Heart left ventricle (tissue), 16 donors: ENCODE measurements at regions not wholly inside any gene's neighbourhood (a gene's known extent, or its start where the extent isn't known, plus 50 kb on each side); places are given as distances from the start of the nearest gene placed in this dataset.

Experiments used
- ATAC-seq, 4 donors: fragments of 200-7000 bp; cut with Tn5 transposase; one replicate each; pipeline ENCODE4 v1.9.1; 2020 to 2022; ENCODE audit warnings: moderate library complexity in 4 of 4, mild to moderate bottlenecking in 3 of 4, moderate number of reproducible peaks in 1 of 4
- DNase-seq, 5 donors: peaks; one replicate each; pipeline ENCODE4 v3.0.0-alpha.2; 2020
- H3K27ac ChIP-seq, 12 donors: fragments of 200-600 bp; sonication (generic) in 4 of 12; one replicate each; pipeline versions ENCODE4 v1.5.0 to v1.8.0; 2016 to 2022; ENCODE audit warnings: mild to moderate bottlenecking in 2 of 12
- H3K27me3 ChIP-seq, 9 donors: fragments of 200-600 bp; sonication (generic) in 2 of 9; one replicate each; pipeline versions ENCODE4 v1.5.1 to v1.8.0; 2016 to 2022; ENCODE audit warnings: mild to moderate bottlenecking in 3 of 9
- H3K36me3 ChIP-seq, 9 donors: fragments of 200-600 bp; sonication (generic) in 2 of 9; one replicate each; pipeline versions ENCODE4 v1.5.0 to v1.8.0; 2018 to 2022; ENCODE audit warnings: mild to moderate bottlenecking in 2 of 9
- H3K4me1 ChIP-seq, 12 donors: fragments of 200-600 bp; sonication (generic) in 4 of 12; one replicate each; pipeline versions ENCODE4 v1.5.0 to v1.8.0; 2016 to 2022; ENCODE audit warnings: mild to moderate bottlenecking in 3 of 12
- H3K4me3 ChIP-seq, 12 donors: fragments of 200-600 bp; sonication (generic) in 4 of 12; one replicate each; pipeline versions ENCODE4 v1.5.0 to v1.8.0; 2017 to 2022; ENCODE audit warnings: mild to moderate bottlenecking in 9 of 12, moderate library complexity in 4 of 12
- H3K9me3 ChIP-seq, 12 donors: fragments of 200-600 bp; sonication (generic) in 4 of 12; one replicate each; pipeline versions ENCODE4 v1.5.0 to v1.8.0; 2016 to 2022; ENCODE audit warnings: mild to moderate bottlenecking in 1 of 12
- CTCF ChIP-seq, 12 donors: fragments of 200-600 bp; sonication (generic) in 4 of 12; IDR thresholded peaks; one replicate each; pipeline versions ENCODE4 v1.5.0 to v1.8.0; 2018 to 2022; ENCODE audit warnings: antibody characterized with exemption in 12 of 12, mild to moderate bottlenecking in 5 of 12
- POLR2A ChIP-seq, 2 donors: fragments of 450-650 bp; IDR thresholded peaks; one replicate each; pipeline ENCODE4 v1.6.1; 2017; ENCODE audit warnings: antibody characterized with exemption in 2 of 2, mild to moderate bottlenecking in 2 of 2, moderate library complexity in 2 of 2
- WGBS, 4 donors: extraction: QIAGEN DNeasy Blood & Tissue Kit in 2 of 4; methylation state at CpG; one replicate each; pipeline versions ENCODE4 v1.1.5 to v1.1.7; 2013 to 2018; 5-methylcytosine and 5-hydroxymethylcytosine counted together
- intact Hi-C, 10 donors: fragments of 100-400 bp; cut with DNase I; formaldehyde crosslinking; loops; one replicate each; pipeline versions ENCODE4 v1.11.1 to v1.14.2; 2022
- donor health status: ischemic (EF 13 %, LVEDD 7.1; RV severe dilation, severe dysfunction).
- donor health status: healthy with polysubstance abuse.
- donor health status: DM: no; HTN: yes; CAD: no.
- donor health status: DM: no; HTN: no; CAD: no.
- donor health status: ischemic (EF 25% LVEDD 6.9; RV normal size, moderate dysfunction).
- donor health status: ischemic (EF 25% LVEDD 5.7; RV mildly dilated, moderate dysfunction).
- donor health status: healthy.
- donor health status: DM: yes; HTN: yes; CAD: no.
- donor health status: ischemic (EF 35%, LVEDD 5.7; RV mildly dilated, moderate dysfunction).
- donor health status: nonischemic (EF 11% LVEDD 7.7; RV severe dilation, severe dysfunction).
- donor health status: DM: yes; HTN: yes; CAD: no.
- donor health status: PGD.
- donor health status: ischemic (EF 29% LVEDD 5.4; RV normal size, mild dysfunction).
- donor health status: nonischemic (EF 23%, LVEDD 6.1; RV moderate dilation, normal function).

GRCh38 chr10:47246406-47247147 is 53.4 kb upstream of the GDF10 start:
- intact Hi-C loops: no loop called here
- peaks cover 0 to 10% (median 0%) of the 10 kb centered on the region in 9 donors for H3K27me3 ChIP-seq
- peaks cover 0 to 3% (median 0%) of the 10 kb centered on the region in 12 donors for H3K4me1 ChIP-seq
- DNase-seq: no peak
- no peaks in the 10 kb centered on the region for H3K9me3 ChIP-seq
- no peaks in the 10 kb centered on the region for H3K36me3 ChIP-seq
- no peak for TF ChIP-seq POLR2A (IDR thresholded peaks at IDR 0.05)
- no peak for TF ChIP-seq CTCF (IDR thresholded peaks at IDR 0.05)
- H3K27ac ChIP-seq: no peak overlapping the region
- no peak overlapping the region for H3K4me3 ChIP-seq
- 82 to 95% (median 86%) methylated on average over 5 to 6 of the region's 6 CpGs for WGBS, 4 donors
- no peak for ATAC-seq

GRCh38 chr10:47247148-47248059 is 52.6 kb upstream of the GDF10 start:
- DNase-seq (no peak), ATAC-seq (peak in 1 of 4 donors; percentile 5)
- no peak for TF ChIP-seq CTCF (IDR thresholded peaks at IDR 0.05)
- TF ChIP-seq POLR2A (IDR thresholded peaks at IDR 0.05): no peak
- Histone ChIP-seq H3K4me1 (peaks cover 0 to 3% (median 0%) of the 10 kb centered on the region in 12 donors), H3K36me3 (no peaks in the 10 kb centered on the region), H3K4me3 (no peak overlapping the region), H3K27me3 (peaks cover 0 to 15% (median 0%) of the 10 kb centered on the region in 9 donors), H3K9me3 (no peaks in the 10 kb centered on the region), H3K27ac (no peak overlapping the region)
- 82 to 89% (median 84%) methylated on average over 8 to 13 of the region's 13 CpGs for WGBS, 4 donors
- intact Hi-C loops: no loop called here

GRCh38 chr10:47248386-47249090 is 51.5 kb upstream of the GDF10 start:
- peaks cover 0 to 9% (median 3%) of the 10 kb centered on the region in 12 donors for H3K4me1 ChIP-seq
- no peak overlapping the region for H3K27ac ChIP-seq
- no peak overlapping the region for H3K4me3 ChIP-seq
- no peaks in the 10 kb centered on the region for H3K36me3 ChIP-seq
- no peaks in the 10 kb centered on the region for H3K9me3 ChIP-seq
- no peak for ATAC-seq
- H3K27me3 ChIP-seq: peaks cover 0 to 16% (median 0%) of the 10 kb centered on the region in 9 donors
- intact Hi-C loops: no loop called here
- TF ChIP-seq CTCF (IDR thresholded peaks at IDR 0.05) (no peak), POLR2A (IDR thresholded peaks at IDR 0.05) (no peak)
- DNase-seq: no peak
- WGBS, 4 donors: 78 to 89% (median 84%) methylated on average over 6 to 8 of the region's 8 CpGs
